ENCODE measurements at regions not wholly inside any gene's neighbourhood (a gene's known extent, or its start where the extent isn't known, plus 50 kb on each side); places are given as distances from the start of the nearest gene placed in this dataset.
A peak's percentile ranks its signal among the peaks of the same experiment; 100 is the strongest.

- Mint-ChIP-seq H3K36me3 (ENCODE audit: low read depth) (no peaks in the 10 kb centered on the region), H3K9me3 (no peaks in the 10 kb centered on the region), H3K27me3 (ENCODE audit: low read depth, poor library complexity) (peaks cover 72% of the 10 kb centered on the region), H3K4me3 (no peak overlapping the region), H3K27ac (no peak overlapping the region), H3K4me1 (peaks cover 24% of the 10 kb centered on the region)
- no peak for DNase-seq
- no peak for TF ChIP-seq CTCF (IDR thresholded peaks at IDR 0.05)
Observed at GRCh38 chr3:72102112-72102616, 317.2 kb upstream of the PROK2 start.

DNA sequence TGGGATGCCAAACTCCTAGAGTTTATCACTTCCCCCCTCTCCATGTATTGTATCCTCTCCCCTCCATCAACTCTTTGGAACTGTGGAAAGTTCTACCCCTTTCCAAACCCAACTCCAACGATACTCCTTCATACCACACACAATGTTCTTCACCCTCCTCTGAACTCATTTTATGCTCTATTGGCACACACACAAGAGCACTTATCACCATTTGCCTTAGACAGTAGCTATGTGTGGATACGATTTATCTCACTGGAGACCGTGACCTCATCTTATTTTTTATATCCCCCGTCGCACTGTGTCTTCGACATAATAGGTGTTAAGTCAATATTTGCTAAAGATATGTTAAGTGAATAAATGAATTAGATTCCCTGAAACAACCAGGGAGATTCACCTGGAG, 316.5 kb upstream of the PROK2 start:
- TF ChIP-seq CTCF (IDR thresholded peaks at IDR 0.05) = no peak
- no peak overlapping the region for H3K27ac Mint-ChIP-seq

GRCh38 chr3:72100601-72101187, 315.7 kb upstream of the PROK2 start:
- Mint-ChIP-seq H3K4me3 (peak overlapping the region; percentile 90), H3K4me1 (peaks cover 24% of the 10 kb centered on the region), H3K36me3 (ENCODE audit: low read depth) (no peaks in the 10 kb centered on the region), H3K9me3 (no peaks in the 10 kb centered on the region), H3K27ac (peak overlapping the region; percentile 71), H3K27me3 (ENCODE audit: low read depth, poor library complexity) (peaks cover 84% of the 10 kb centered on the region)
- no peak for TF ChIP-seq CTCF (IDR thresholded peaks at IDR 0.05)
- peak; percentile 89 for DNase-seq

More for the DNA sequence above, 316.5 kb upstream of the PROK2 start:
- peaks cover 77% of the 10 kb centered on the region for H3K27me3 Mint-ChIP-seq (ENCODE audit: low read depth, poor library complexity)
- H3K9me3 Mint-ChIP-seq = no peaks in the 10 kb centered on the region
- H3K36me3 Mint-ChIP-seq (ENCODE audit: low read depth) = no peaks in the 10 kb centered on the region
- H3K4me1 Mint-ChIP-seq = peaks cover 24% of the 10 kb centered on the region
- no peak for DNase-seq
- H3K4me3 Mint-ChIP-seq = peak overlapping the region; percentile 90

- peaks cover 24% of the 10 kb centered on the region for H3K4me1 Mint-ChIP-seq
- DNase-seq = peak; percentile 30
- no peaks in the 10 kb centered on the region for H3K36me3 Mint-ChIP-seq (ENCODE audit: low read depth)
- no peak for TF ChIP-seq CTCF (IDR thresholded peaks at IDR 0.05)
- H3K27ac Mint-ChIP-seq = no peak overlapping the region
- peaks cover 79% of the 10 kb centered on the region for H3K27me3 Mint-ChIP-seq (ENCODE audit: low read depth, poor library complexity)
- H3K4me3 Mint-ChIP-seq = peak overlapping the region; percentile 90
- H3K9me3 Mint-ChIP-seq = no peaks in the 10 kb centered on the region
Observed at GRCh38 chr3:72100080-72100511, 315.1 kb upstream of the PROK2 start.

DNA sequence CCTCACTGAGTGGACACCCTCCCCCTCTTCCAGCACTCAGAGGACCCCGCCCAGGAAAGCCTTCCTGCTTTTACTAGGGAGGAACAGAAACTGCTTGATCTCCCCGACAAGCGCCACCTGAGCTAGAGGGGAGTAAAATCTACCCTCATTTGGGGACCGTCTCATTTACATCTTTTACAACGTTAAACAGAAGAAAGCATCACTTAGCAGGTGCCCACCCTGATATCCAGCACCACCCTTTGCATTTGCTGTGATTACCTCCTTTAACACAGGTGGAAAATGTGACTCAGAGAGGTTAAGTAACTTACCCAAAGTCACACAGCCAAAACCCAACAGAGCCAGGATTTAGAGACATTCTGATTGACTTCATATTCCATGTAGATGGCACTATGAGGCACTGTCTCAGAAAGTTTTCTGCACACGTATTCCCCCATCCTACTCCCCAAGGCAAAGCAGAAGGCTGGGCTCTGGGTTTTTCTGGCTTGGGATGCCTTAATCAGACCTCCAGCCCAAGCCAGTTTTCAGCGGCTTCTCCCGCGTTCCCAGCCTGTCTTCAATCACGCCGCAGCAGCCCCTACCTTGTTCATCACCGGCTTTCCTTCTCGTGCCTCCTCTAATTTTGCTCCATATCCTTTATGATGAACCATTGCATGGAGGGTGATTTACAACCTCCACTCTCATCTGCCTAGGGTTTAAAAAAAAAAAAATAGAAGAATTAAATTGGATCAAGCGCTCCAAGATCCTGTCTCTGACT, 314.6 kb upstream of the PROK2 start:
- H3K27me3 Mint-ChIP-seq (ENCODE audit: low read depth, poor library complexity) = peaks cover 78% of the 10 kb centered on the region
- no peaks in the 10 kb centered on the region for H3K36me3 Mint-ChIP-seq (ENCODE audit: low read depth)
- no peak for DNase-seq
- H3K4me1 Mint-ChIP-seq = peaks cover 24% of the 10 kb centered on the region
- TF ChIP-seq CTCF (IDR thresholded peaks at IDR 0.05) = no peak
- no peak overlapping the region for H3K27ac Mint-ChIP-seq
- H3K9me3 Mint-ChIP-seq = no peaks in the 10 kb centered on the region
- peak overlapping the region; percentile 90 for H3K4me3 Mint-ChIP-seq
